ENCODE measurements at regions not wholly inside any gene's neighbourhood (a gene's known extent, or its start where the extent isn't known, plus 50 kb on each side); places are given as distances from the start of the nearest gene placed in this dataset.

- H3K27ac ChIP-seq (ENCODE audit: low read depth, low read length) = no peak overlapping the region
- DNase-seq (ENCODE audit: low read depth, low spot score) = peak; percentile 37
- CTCF ChIA-PET = interaction anchor here (0.6 to 1.9 kb wide), 17 partner anchors 9 to 757 kb away, joined by 3 to 14 read pairs (median 4); no protein-coding TSS in a partner anchor
- peak; percentile 45 for TF ChIP-seq CTCF (IDR thresholded peaks at IDR 0.05; ENCODE audit: low read depth, low read length)
- H3K4me3 ChIP-seq (ENCODE audit: low read depth, low read length) = no peak overlapping the region
- no peaks in the 10 kb centered on the region for H3K27me3 ChIP-seq (ENCODE audit: control insufficient read depth, insufficient read depth, low read length)
- POLR2A ChIA-PET = no interaction called here
- H3K9me3 ChIP-seq (ENCODE audit: control insufficient read depth, insufficient read depth, low read length) = no peaks in the 10 kb centered on the region
Measured at GRCh38 chr10:61271127-61271780, 181.9 kb downstream of the TMEM26 start.

DNA sequence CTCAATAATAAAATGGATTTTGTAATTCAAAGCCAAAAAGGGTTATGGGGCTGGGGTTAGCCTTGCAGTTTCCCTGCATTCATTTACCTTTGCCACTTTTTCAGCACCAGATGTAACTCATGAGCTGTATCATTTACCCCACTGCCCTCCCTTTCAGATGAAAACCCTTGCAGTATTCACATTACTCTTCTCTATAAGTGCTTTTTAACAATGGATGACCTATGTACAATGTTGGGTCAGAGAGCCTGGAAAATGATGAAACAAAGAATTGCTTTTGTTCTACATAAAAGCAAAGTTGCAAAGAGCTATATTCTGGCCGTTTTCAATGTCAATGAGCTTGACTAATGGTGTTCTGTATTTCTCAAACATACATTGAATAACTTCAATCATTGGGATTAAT, 189.7 kb downstream of the TMEM26 start:
- CTCF ChIA-PET = interaction anchor here (1.7 kb wide), 1 partner anchor 237 kb away, joined by 3 read pairs; no protein-coding TSS in a partner anchor
- no peak overlapping the region for H3K27ac ChIP-seq (ENCODE audit: low read depth, low read length)

DNA sequence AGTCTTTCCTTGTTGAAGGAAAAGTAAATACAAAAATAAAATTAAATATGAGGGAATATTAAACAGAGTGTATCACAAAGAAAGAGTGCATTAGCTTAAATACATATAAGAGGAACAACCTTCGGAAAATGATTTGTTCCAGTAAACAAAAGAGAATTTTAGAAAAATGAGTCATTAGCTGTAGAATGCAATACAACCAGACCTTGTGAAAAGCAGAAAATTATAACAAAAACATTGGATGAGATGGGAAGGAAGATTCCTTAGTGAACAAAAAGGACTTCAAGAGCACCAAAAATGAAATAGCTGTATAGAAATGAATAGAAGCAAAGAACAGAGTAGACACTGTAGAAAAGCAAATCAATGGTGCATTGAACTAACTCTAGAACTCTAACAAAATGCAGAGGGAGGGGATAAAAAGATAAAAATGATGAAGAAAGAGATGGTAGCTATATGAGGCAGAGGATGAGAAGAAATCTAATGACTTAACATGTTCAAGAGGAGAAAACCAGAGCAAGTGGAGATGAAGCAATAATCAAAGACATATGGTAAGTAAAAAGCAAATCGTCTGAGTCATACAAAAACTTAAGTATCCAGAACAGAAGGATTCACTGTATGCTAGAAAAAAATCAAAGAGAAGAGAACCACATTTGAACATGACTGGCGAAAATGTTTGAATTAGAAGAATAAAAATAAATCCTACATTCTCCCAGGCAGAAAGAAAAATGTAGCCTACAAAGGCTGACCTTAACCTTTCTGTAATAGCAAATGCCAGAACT, 190.5 kb downstream of the TMEM26 start:
- no peak overlapping the region for H3K4me3 ChIP-seq (ENCODE audit: low read depth, low read length)
- DNase-seq (ENCODE audit: low read depth, low spot score) = peak; percentile 63
- H3K9me3 ChIP-seq (ENCODE audit: control insufficient read depth, insufficient read depth, low read length) = no peaks in the 10 kb centered on the region
- no peak overlapping the region for H3K27ac ChIP-seq (ENCODE audit: low read depth, low read length)
- no peaks in the 10 kb centered on the region for H3K27me3 ChIP-seq (ENCODE audit: control insufficient read depth, insufficient read depth, low read length)
- TF ChIP-seq CTCF (IDR thresholded peaks at IDR 0.05; ENCODE audit: low read depth, low read length) = no peak
- ChIA-PET CTCF (interaction anchor here (0.6 to 1.7 kb wide), 3 partner anchors 111 to 236 kb away, joined by 3 to 8 read pairs (median 3); no protein-coding TSS in a partner anchor), POLR2A (interaction anchor here (0.6 kb wide), 1 partner anchor 25 kb away, joined by 3 read pairs; no protein-coding TSS in a partner anchor)

More for the DNA sequence above, 189.7 kb downstream of the TMEM26 start:
- Histone ChIP-seq H3K4me3 (ENCODE audit: low read depth, low read length) (no peak overlapping the region), H3K9me3 (ENCODE audit: control insufficient read depth, insufficient read depth, low read length) (no peaks in the 10 kb centered on the region), H3K27me3 (ENCODE audit: control insufficient read depth, insufficient read depth, low read length) (no peaks in the 10 kb centered on the region)
- POLR2A ChIA-PET = no interaction called here
- DNase-seq (ENCODE audit: low read depth, low spot score) = no peak
- no peak for TF ChIP-seq CTCF (IDR thresholded peaks at IDR 0.05; ENCODE audit: low read depth, low read length)

DNA sequence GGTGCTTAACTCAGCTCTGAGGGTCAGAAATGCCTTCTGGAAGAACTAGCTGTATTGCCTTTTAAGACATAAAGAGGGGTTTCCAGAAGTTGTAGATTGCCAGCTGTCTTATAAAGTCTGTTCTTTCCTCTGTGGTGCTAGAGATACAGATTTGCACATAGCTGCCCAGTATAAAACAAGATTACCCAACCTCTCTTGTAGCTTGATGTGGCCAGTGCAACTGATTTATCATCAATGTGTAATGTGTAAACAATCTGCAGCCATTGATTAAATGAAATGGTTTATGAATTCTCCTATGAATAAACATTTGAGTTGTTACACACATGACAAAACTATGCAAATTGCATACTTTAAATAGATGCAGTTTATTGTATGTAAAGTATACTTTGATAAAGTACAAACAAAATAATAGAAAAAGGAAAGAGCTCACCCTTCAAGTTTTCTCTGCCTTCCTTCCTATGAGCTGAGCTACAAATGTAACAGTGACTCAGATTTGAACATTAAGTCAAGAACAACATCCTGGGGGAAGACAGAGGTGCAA, 195.2 kb downstream of the TMEM26 start:
- DNase-seq (ENCODE audit: low read depth, low spot score) = peak; percentile 43
- H3K27me3 ChIP-seq (ENCODE audit: control insufficient read depth, insufficient read depth, low read length) = no peaks in the 10 kb centered on the region
- TF ChIP-seq CTCF (IDR thresholded peaks at IDR 0.05; ENCODE audit: low read depth, low read length) = no peak
- H3K27ac ChIP-seq (ENCODE audit: low read depth, low read length) = no peak overlapping the region
- no peak overlapping the region for H3K4me3 ChIP-seq (ENCODE audit: low read depth, low read length)
- ChIA-PET POLR2A (no interaction called here), CTCF (interaction anchor here (1.0 kb wide), 1 partner anchor 13 kb away, joined by 9 read pairs; no protein-coding TSS in a partner anchor)
- no peaks in the 10 kb centered on the region; the same call in 1 of the 2 replicates for H3K9me3 ChIP-seq (ENCODE audit: control insufficient read depth, insufficient read depth, low read length)
